ENCODE measurements at regions not wholly inside any gene's neighbourhood (a gene's known extent, or its start where the extent isn't known, plus 50 kb on each side); places are given as distances from the start of the nearest gene placed in this dataset.

GRCh38 chr22:49551446-49551845 lies 276.2 kb downstream of the BRD1 start:
- ATAC-seq: no peak
- Mint-ChIP-seq H3K9me3 (peaks cover 11 to 29% of the 10 kb centered on the region in 2 donors), H3K27me3 (no peaks in the 10 kb centered on the region), H3K4me1 (no peaks in the 10 kb centered on the region), H3K27ac (no peak overlapping the region), H3K4me3 (no peak overlapping the region)
- DNase-seq: no peak

GRCh38 chr22:49550766-49551362 lies 276.8 kb downstream of the BRD1 start:
- H3K4me1 Mint-ChIP-seq: no peaks in the 10 kb centered on the region
- DNase-seq (no peak), ATAC-seq (no peak)
- H3K27me3 Mint-ChIP-seq: no peaks in the 10 kb centered on the region
- no peak overlapping the region for H3K4me3 Mint-ChIP-seq
- H3K27ac Mint-ChIP-seq: no peak overlapping the region
- H3K9me3 Mint-ChIP-seq: peaks cover 11 to 29% of the 10 kb centered on the region in 2 donors

- H3K4me3 Mint-ChIP-seq: no peak overlapping the region
- H3K4me1 Mint-ChIP-seq: no peaks in the 10 kb centered on the region
- DNase-seq: no peak
- H3K27me3 Mint-ChIP-seq: no peaks in the 10 kb centered on the region
- ATAC-seq: no peak
- H3K9me3 Mint-ChIP-seq: peaks cover 11 to 29% of the 10 kb centered on the region in 2 donors
- no peak overlapping the region for H3K27ac Mint-ChIP-seq
These were observed 277.6 kb downstream of the BRD1 start for GRCh38 chr22:49550141-49550430.

GRCh38 chr22:49549256-49550140 lies 278.2 kb downstream of the BRD1 start:
- DNase-seq (no peak), ATAC-seq (no peak)
- H3K4me3 Mint-ChIP-seq: no peak overlapping the region
- H3K27me3 Mint-ChIP-seq: no peaks in the 10 kb centered on the region
- H3K4me1 Mint-ChIP-seq: no peaks in the 10 kb centered on the region
- H3K9me3 Mint-ChIP-seq: peaks cover 11 to 29% of the 10 kb centered on the region in 2 donors
- H3K27ac Mint-ChIP-seq: no peak overlapping the region

- ATAC-seq (no peak), DNase-seq (no peak)
- Mint-ChIP-seq H3K27ac (no peak overlapping the region), H3K4me3 (no peak overlapping the region), H3K27me3 (no peaks in the 10 kb centered on the region), H3K4me1 (no peaks in the 10 kb centered on the region), H3K9me3 (peaks cover 11 to 27% of the 10 kb centered on the region in 2 donors)
These were observed 279.1 kb downstream of the BRD1 start for GRCh38 chr22:49548356-49549202.

- H3K27me3 Mint-ChIP-seq: no peaks in the 10 kb centered on the region
- no peak for ATAC-seq
- H3K9me3 Mint-ChIP-seq: peaks cover 11 to 23% of the 10 kb centered on the region in 2 donors
- DNase-seq: no peak
- H3K4me3 Mint-ChIP-seq: no peak overlapping the region
- no peak overlapping the region for H3K27ac Mint-ChIP-seq
- H3K4me1 Mint-ChIP-seq: no peaks in the 10 kb centered on the region
These were observed 279.9 kb downstream of the BRD1 start for GRCh38 chr22:49547751-49548239.

- Mint-ChIP-seq H3K4me3 (no peak overlapping the region), H3K27me3 (no peaks in the 10 kb centered on the region), H3K4me1 (no peaks in the 10 kb centered on the region), H3K27ac (no peak overlapping the region), H3K9me3 (peaks cover 11 to 19% of the 10 kb centered on the region in 2 donors)
- ATAC-seq (no peak), DNase-seq (no peak)
These were observed 280.7 kb downstream of the BRD1 start for GRCh38 chr22:49546811-49547585.

GRCh38 chr22:49545606-49546005 lies 282.1 kb downstream of the BRD1 start:
- peak overlapping the region in 1 of 2 donors; percentile 9 for H3K27ac Mint-ChIP-seq
- no peak for DNase-seq

GRCh38 chr22:49544286-49544685 lies 283.4 kb downstream of the BRD1 start:
- H3K27ac Mint-ChIP-seq: peak overlapping the region in 1 of 2 donors; percentile 67
- ATAC-seq: no peak
- no peak overlapping the region for H3K4me3 Mint-ChIP-seq
- no peaks in the 10 kb centered on the region for H3K9me3 Mint-ChIP-seq
- DNase-seq: no peak
- H3K27me3 Mint-ChIP-seq: no peaks in the 10 kb centered on the region
- H3K4me1 Mint-ChIP-seq: no peaks in the 10 kb centered on the region

More at GRCh38 chr22:49545606-49546005, 282.1 kb downstream of the BRD1 start:
- no peak for ATAC-seq
- H3K9me3 Mint-ChIP-seq: peaks cover 4 to 5% of the 10 kb centered on the region in 2 donors
- H3K4me3 Mint-ChIP-seq: no peak overlapping the region
- no peaks in the 10 kb centered on the region for H3K27me3 Mint-ChIP-seq
- H3K4me1 Mint-ChIP-seq: no peaks in the 10 kb centered on the region

- DNase-seq (no peak), ATAC-seq (no peak)
- H3K27me3 Mint-ChIP-seq: no peaks in the 10 kb centered on the region
- H3K27ac Mint-ChIP-seq: no peak overlapping the region
- H3K4me1 Mint-ChIP-seq: no peaks in the 10 kb centered on the region
- H3K9me3 Mint-ChIP-seq: no peaks in the 10 kb centered on the region
- no peak overlapping the region for H3K4me3 Mint-ChIP-seq
These were observed 283.8 kb downstream of the BRD1 start for GRCh38 chr22:49543876-49544275.

GRCh38 chr22:49541693-49542230 lies 285.9 kb downstream of the BRD1 start:
- ATAC-seq: no peak
- DNase-seq: no peak
- Mint-ChIP-seq H3K27ac (peak overlapping the region in 1 of 2 donors; percentile 16), H3K4me1 (no peaks in the 10 kb centered on the region), H3K4me3 (no peak overlapping the region), H3K27me3 (no peaks in the 10 kb centered on the region), H3K9me3 (no peaks in the 10 kb centered on the region)

GRCh38 chr22:49540913-49541692 lies 286.6 kb downstream of the BRD1 start:
- Mint-ChIP-seq H3K27me3 (no peaks in the 10 kb centered on the region), H3K27ac (peak overlapping the region in 1 of 2 donors; percentile 16), H3K9me3 (no peaks in the 10 kb centered on the region), H3K4me3 (no peak overlapping the region), H3K4me1 (no peaks in the 10 kb centered on the region)
- DNase-seq: no peak
- ATAC-seq: peak; percentile 28

- DNase-seq (no peak), ATAC-seq (no peak)
- Mint-ChIP-seq H3K4me1 (no peaks in the 10 kb centered on the region), H3K27me3 (no peaks in the 10 kb centered on the region), H3K4me3 (no peak overlapping the region), H3K9me3 (no peaks in the 10 kb centered on the region), H3K27ac (no peak overlapping the region)
These were observed 287.4 kb downstream of the BRD1 start for GRCh38 chr22:49540084-49540912.

Measured in stimulated activated naive CD8-positive, alpha-beta T cell treated with anti-CD3 and anti-CD28 coated beads, Interleukin-15, amount 100 ng/mL, for 72 hours (primary cell).